Lung (tissue), 12 donors: ENCODE measurements at regions not wholly inside any gene's neighbourhood (a gene's known extent, or its start where the extent isn't known, plus 50 kb on each side); places are given as distances from the start of the nearest gene placed in this dataset. TPM values are rescaled to one million over a fixed set of nuclear protein-coding genes. Genes with fewer than 3 reads are reported as not detected.

ENCODE experiments used
- ATAC-seq: fragments of 200-7000 bp; cut with Tn5 transposase; one replicate; pipeline ENCODE4 v1.9.1; 2020; ENCODE audit warnings: moderate number of reproducible peaks; ENCODE audit not compliant: insufficient read depth, low FRiP score
- DNase-seq, 3 donors: peaks; one replicate each; pipeline ENCODE4 v3.0.0-alpha.2; 2013 to 2017
- H3K27ac ChIP-seq, 2 donors: one replicate each; pipeline ENCODE4 v1.5.1; 2013; ENCODE audit warnings: mild to moderate bottlenecking in 2 of 2, moderate library complexity in 2 of 2, control low read depth in 1 of 2, inconsistent platforms in 1 of 2, low read depth in 1 of 2, low read length in 1 of 2
- H3K27me3 ChIP-seq, 3 donors: one replicate each; pipeline ENCODE4 v1.5.1; 2013; ENCODE audit warnings: low read length in 2 of 3; ENCODE audit not compliant: control insufficient read depth in 3 of 3, insufficient read depth in 3 of 3
- H3K36me3 ChIP-seq, 4 donors: one replicate each; pipeline ENCODE4 v1.5.1; 2013; ENCODE audit warnings: low read length in 4 of 4, mild to moderate bottlenecking in 1 of 4, moderate library complexity in 1 of 4; ENCODE audit not compliant: control insufficient read depth in 4 of 4, insufficient read depth in 4 of 4
- H3K4me1 ChIP-seq, 5 donors: one replicate each; pipeline ENCODE4 v1.5.1; 2013; ENCODE audit warnings: low read length in 5 of 5, mild to moderate bottlenecking in 2 of 5, moderate library complexity in 1 of 5; ENCODE audit not compliant: control insufficient read depth in 5 of 5, insufficient read depth in 5 of 5
- H3K4me3 ChIP-seq: one replicate; pipeline ENCODE4 v1.5.1; 2013; ENCODE audit warnings: mild to moderate bottlenecking, control low read depth, moderate library complexity
- H3K9ac ChIP-seq, 2 donors: one replicate each; pipeline ENCODE4 v1.5.1; 2013; ENCODE audit warnings: low read length in 2 of 2, control low read depth in 1 of 2; ENCODE audit not compliant: insufficient read depth in 1 of 2
- H3K9me3 ChIP-seq, 4 donors: one replicate each; pipeline ENCODE4 v1.5.1; 2013; ENCODE audit warnings: low read length in 3 of 4, mild to moderate bottlenecking in 1 of 4, moderate library complexity in 1 of 4; ENCODE audit not compliant: control insufficient read depth in 4 of 4, insufficient read depth in 3 of 4
- WGBS, 2 donors: extraction: QIAGEN DNeasy Blood & Tissue Kit; methylation state at CpG; one replicate each; pipeline ENCODE4 v1.1.7; 2013; 5-methylcytosine and 5-hydroxymethylcytosine counted together
- small RNA-seq: library from RNA; depleted of rRNA; stranded (forward); fragments of <200 nt; gene quantifications from one replicate; pipeline ENCODE3, GENCODE V24; 2014; ENCODE audit warnings: low replicate concordance
- TF ChIP-seq, protein P1 (sequence below): IDR thresholded peaks from 2 replicates; pipeline ENCODE4 v1.5.1; 2012; ENCODE audit warnings: mild to moderate bottlenecking; ENCODE audit errors: control extremely low read depth, extremely low read depth
- donor health status: control.
- donor health status: control.
- donor health status: Bipolar disorder and iron deficiency.
- donor health status: healthy.
- donor health status: DM: yes; HTN: yes; CAD: no.

DNA sequence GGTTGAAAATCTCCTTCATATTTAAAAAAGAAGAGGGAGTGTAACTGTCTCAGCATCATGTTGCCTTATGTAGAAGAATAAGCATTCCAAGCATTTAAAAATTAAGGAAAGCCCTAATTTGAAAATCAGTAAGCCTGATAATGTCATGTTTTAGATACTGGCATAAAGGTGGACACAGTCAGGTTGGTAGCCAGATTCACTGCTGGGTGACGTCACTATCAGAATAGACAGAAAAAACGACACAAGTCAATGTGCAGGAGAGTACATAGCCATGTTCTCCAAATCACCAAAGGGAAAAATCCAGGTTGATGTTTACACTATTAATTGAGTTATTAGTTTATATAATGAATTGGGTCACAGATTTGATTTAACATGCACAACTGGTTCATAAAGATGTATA lies 50.8 kb upstream of the POU3F2 start:
- no peaks in the 10 kb centered on the region for H3K4me1 ChIP-seq
- no peak overlapping the region for H3K9ac ChIP-seq
- DNase-seq = no peak
- no peaks in the 10 kb centered on the region for H3K9me3 ChIP-seq
- H3K4me3 ChIP-seq = no peak overlapping the region
- H3K27ac ChIP-seq = no peak overlapping the region
- TF ChIP-seq, protein P1, sequence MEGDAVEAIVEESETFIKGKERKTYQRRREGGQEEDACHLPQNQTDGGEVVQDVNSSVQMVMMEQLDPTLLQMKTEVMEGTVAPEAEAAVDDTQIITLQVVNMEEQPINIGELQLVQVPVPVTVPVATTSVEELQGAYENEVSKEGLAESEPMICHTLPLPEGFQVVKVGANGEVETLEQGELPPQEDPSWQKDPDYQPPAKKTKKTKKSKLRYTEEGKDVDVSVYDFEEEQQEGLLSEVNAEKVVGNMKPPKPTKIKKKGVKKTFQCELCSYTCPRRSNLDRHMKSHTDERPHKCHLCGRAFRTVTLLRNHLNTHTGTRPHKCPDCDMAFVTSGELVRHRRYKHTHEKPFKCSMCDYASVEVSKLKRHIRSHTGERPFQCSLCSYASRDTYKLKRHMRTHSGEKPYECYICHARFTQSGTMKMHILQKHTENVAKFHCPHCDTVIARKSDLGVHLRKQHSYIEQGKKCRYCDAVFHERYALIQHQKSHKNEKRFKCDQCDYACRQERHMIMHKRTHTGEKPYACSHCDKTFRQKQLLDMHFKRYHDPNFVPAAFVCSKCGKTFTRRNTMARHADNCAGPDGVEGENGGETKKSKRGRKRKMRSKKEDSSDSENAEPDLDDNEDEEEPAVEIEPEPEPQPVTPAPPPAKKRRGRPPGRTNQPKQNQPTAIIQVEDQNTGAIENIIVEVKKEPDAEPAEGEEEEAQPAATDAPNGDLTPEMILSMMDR = no peak
- H3K27me3 ChIP-seq = peaks cover 0 to 2% (median 0%) of the 10 kb centered on the region in 3 donors
- ATAC-seq = no peak
- no peaks in the 10 kb centered on the region for H3K36me3 ChIP-seq
- WGBS, 2 donors = 78 to 92% methylated on average over 2 of the region's 2 CpGs

Small RNA genes lying in the stretch of these regions (small RNA-seq; reads per million reads assigned to genes)
- gene AL589826.1 (not detected), gene MIR2113 (not detected)
